GM23338 (cell line): ENCODE measurements at regions not wholly inside any gene's neighbourhood (a gene's known extent, or its start where the extent isn't known, plus 50 kb on each side); places are given as distances from the start of the nearest gene placed in this dataset.

ENCODE experiments used
- ATAC-seq: fragments of 200-7000 bp; cut with Tn5 transposase; 3 replicates; pipeline ENCODE4 v1.9.1; 2020
- DNase-seq: peaks from one replicate; pipeline ENCODE4 v3.0.0-alpha.2; 2015; ENCODE audit warnings: low spot score
- H2AFZ ChIP-seq: fragments of 200-600 bp; sonication (generic); 2 replicates; pipeline ENCODE4 v1.8.0; 2016; ENCODE audit warnings: antibody characterized with exemption, mild to moderate bottlenecking, moderate library complexity
- H3F3A ChIP-seq: fragments of 200-600 bp; sonication (generic); replicated peaks from 2 replicates; pipeline ENCODE4 v1.8.0; 2017; ENCODE audit warnings: antibody characterized with exemption, mixed run types, low read depth
- H3K27ac ChIP-seq: fragments of 200-600 bp; sonication (generic); 2 replicates; pipeline ENCODE4 v1.6.1; 2016; ENCODE audit warnings: low read depth
- H3K27me3 ChIP-seq: fragments of 200-600 bp; sonication (generic); 2 replicates; pipeline ENCODE4 v1.8.0; 2016; ENCODE audit warnings: mild to moderate bottlenecking, mixed run types, moderate library complexity; ENCODE audit not compliant: insufficient read depth
- H3K36me3 ChIP-seq: fragments of 200-600 bp; sonication (generic); 2 replicates; pipeline ENCODE4 v1.8.0; 2016; ENCODE audit warnings: mild to moderate bottlenecking; ENCODE audit not compliant: insufficient read depth
- H3K4me1 ChIP-seq: fragments of 200-600 bp; sonication (generic); 2 replicates; pipeline ENCODE4 v1.8.0; 2016; ENCODE audit warnings: mild to moderate bottlenecking, moderate library complexity; ENCODE audit not compliant: insufficient read depth
- H3K4me2 ChIP-seq: fragments of 200-600 bp; sonication (generic); 2 replicates; pipeline ENCODE4 v1.7.1; 2017; ENCODE audit warnings: mixed run types
- H3K4me3 ChIP-seq: fragments of 200-600 bp; sonication (generic); 2 replicates; pipeline ENCODE4 v1.6.1; 2016; ENCODE audit warnings: mixed run types
- H3K79me2 ChIP-seq: fragments of 200-600 bp; sonication (generic); replicated peaks from 2 replicates; pipeline ENCODE4 v1.8.0; 2017; ENCODE audit warnings: mild to moderate bottlenecking; ENCODE audit not compliant: insufficient read depth
- H3K9me2 ChIP-seq: fragments of 200-600 bp; sonication (generic); 2 replicates; pipeline ENCODE4 v1.8.0; 2017; ENCODE audit not compliant: insufficient read depth
- H4K20me1 ChIP-seq: fragments of 200-600 bp; sonication (generic); replicated peaks from 2 replicates; pipeline ENCODE4 v1.8.0; 2017; ENCODE audit warnings: mild to moderate bottlenecking; ENCODE audit not compliant: insufficient read depth
- H3K27ac Mint-ChIP-seq: 2 replicates; pipeline ENCODE4 v1.8.0; 2020; ENCODE audit warnings: inconsistent platforms, mild to moderate bottlenecking, moderate library complexity, mixed read lengths
- H3K27me3 Mint-ChIP-seq: 3 replicates; pipeline ENCODE4 v1.8.0; 2022; ENCODE audit warnings: low read depth, mild to moderate bottlenecking, moderate library complexity, mixed read lengths, inconsistent platforms; ENCODE audit not compliant: insufficient read depth, poor library complexity
- H3K36me3 Mint-ChIP-seq: 3 replicates; pipeline ENCODE4 v1.8.0; 2021; ENCODE audit warnings: low read depth, mild to moderate bottlenecking, inconsistent platforms, moderate library complexity, mixed read lengths
- H3K4me1 Mint-ChIP-seq: 3 replicates; pipeline ENCODE4 v1.8.0; 2020; ENCODE audit warnings: mild to moderate bottlenecking, inconsistent platforms, mixed read lengths
- H3K4me3 Mint-ChIP-seq: 3 replicates; pipeline ENCODE4 v1.8.0; 2021; ENCODE audit warnings: moderate library complexity, mild to moderate bottlenecking, inconsistent platforms, mixed read lengths
- H3K9me3 Mint-ChIP-seq: 3 replicates; pipeline ENCODE4 v1.8.0; 2020; ENCODE audit warnings: moderate library complexity, mild to moderate bottlenecking, inconsistent platforms, mixed read lengths
- CREB1 ChIP-seq: fragments of 250-450 bp; sonication (Bioruptor Pico); IDR thresholded peaks from 2 replicates; pipeline ENCODE4 v1.5.0; 2020; ENCODE audit warnings: low read depth, mild to moderate bottlenecking, moderate library complexity
- EZH2 ChIP-seq: fragments of 200-600 bp; sonication (generic); IDR thresholded peaks from one replicate; pipeline ENCODE4 v1.8.0; 2017; ENCODE audit warnings: antibody characterized with exemption, mild to moderate bottlenecking, low read depth; ENCODE audit not compliant: unreplicated experiment
- EZH2phosphoT487 ChIP-seq: fragments of 200-600 bp; sonication (generic); IDR thresholded peaks from one replicate; pipeline ENCODE4 v1.8.1; 2018; ENCODE audit warnings: antibody characterized with exemption; ENCODE audit not compliant: unreplicated experiment
- JUNB ChIP-seq: IDR thresholded peaks from one replicate; pipeline ENCODE4 v1.6.1; 2016; ENCODE audit warnings: antibody characterized with exemption; ENCODE audit not compliant: unreplicated experiment
- NANOG ChIP-seq: IDR thresholded peaks from 2 replicates; pipeline ENCODE4 v1.6.1; 2016; ENCODE audit warnings: antibody characterized with exemption, borderline replicate concordance
- POLR2AphosphoS5 ChIP-seq: IDR thresholded peaks from 2 replicates; pipeline ENCODE4 v1.6.1; 2016; ENCODE audit warnings: antibody characterized with exemption, low read depth
- STAT1 ChIP-seq: IDR thresholded peaks from one replicate; pipeline ENCODE4 v1.6.1; 2016; ENCODE audit warnings: antibody characterized with exemption; ENCODE audit not compliant: unreplicated experiment
- ZNF114 ChIP-seq: fragments of 250-450 bp; sonication (Bioruptor Pico); IDR thresholded peaks from 2 replicates; pipeline ENCODE4 v1.5.0; 2020; ENCODE audit warnings: mild to moderate bottlenecking, moderate library complexity
- ZNF331 ChIP-seq: fragments of 250-450 bp; sonication (Bioruptor Pico); IDR thresholded peaks from 2 replicates; pipeline ENCODE4 v1.5.0; 2020; ENCODE audit warnings: low read depth, mild to moderate bottlenecking, moderate library complexity
- TF ChIP-seq, protein P1 (sequence below): fragments of 250-450 bp; sonication (Bioruptor Pico); IDR thresholded peaks from 2 replicates; pipeline ENCODE4 v1.5.0; 2020; ENCODE audit warnings: mild to moderate bottlenecking, moderate library complexity
- TF ChIP-seq, protein P2 (sequence below): IDR thresholded peaks from 2 replicates; pipeline ENCODE4 v1.6.1; 2016; ENCODE audit warnings: antibody characterized with exemption
- TF ChIP-seq, protein P3 (sequence below): IDR thresholded peaks from one replicate; pipeline ENCODE4 v1.6.1; 2018; ENCODE audit warnings: antibody characterized with exemption; ENCODE audit not compliant: unreplicated experiment
- TF ChIP-seq, protein P4 (sequence below), 2 experiments: fragments of 200-600 bp in 1 of 2; sonication (generic) in 1 of 2; conservative IDR thresholded peaks; 2 replicates each; pipeline versions ENCODE4 v1.5.1 to v1.6.1; 2016 to 2017; ENCODE audit warnings: antibody characterized with exemption in 2 of 2, low read depth in 2 of 2, mild to moderate bottlenecking in 2 of 2, moderate library complexity in 1 of 2

DNA sequence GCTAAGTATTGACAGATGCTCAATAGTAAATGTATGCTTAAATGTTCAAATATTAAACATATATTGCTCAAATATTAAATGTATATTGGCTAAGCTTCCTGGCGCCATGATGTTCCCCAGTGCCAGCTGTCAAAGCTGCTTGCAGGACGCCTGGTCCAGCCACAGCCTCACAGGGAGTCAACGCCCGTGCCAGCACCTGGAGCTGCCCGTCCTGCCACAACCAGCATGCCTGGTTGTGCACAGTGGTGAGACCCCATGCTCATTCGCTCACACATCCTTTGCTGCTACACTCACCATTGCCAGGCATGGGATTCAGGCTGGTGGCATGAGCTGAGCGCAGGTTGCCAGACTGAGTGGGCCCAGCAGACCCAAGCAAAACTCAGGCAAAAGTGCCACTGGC lies 926.9 kb upstream of the EDIL3 start:
- Histone ChIP-seq H3K27me3 (no peaks in the 10 kb centered on the region), H3K4me1 (no peaks in the 10 kb centered on the region), H3K4me3 (no peak overlapping the region), H3F3A (no peaks in the 10 kb centered on the region), H3K36me3 (no peaks in the 10 kb centered on the region), H3K9me2 (no peaks in the 10 kb centered on the region), H3K27ac (no peak overlapping the region), H3K79me2 (no peaks in the 10 kb centered on the region), H2AFZ (no peak overlapping the region), H4K20me1 (no peaks in the 10 kb centered on the region), H3K4me2 (no peak overlapping the region)
- no peaks in the 10 kb centered on the region for H3K9me3 Mint-ChIP-seq
- no peaks in the 10 kb centered on the region for H3K4me1 Mint-ChIP-seq
- H3K27ac Mint-ChIP-seq: no peak overlapping the region
- TF ChIP-seq ZNF114 (CRISPR knock-in tag): no peak
- TF ChIP-seq, protein P1, sequence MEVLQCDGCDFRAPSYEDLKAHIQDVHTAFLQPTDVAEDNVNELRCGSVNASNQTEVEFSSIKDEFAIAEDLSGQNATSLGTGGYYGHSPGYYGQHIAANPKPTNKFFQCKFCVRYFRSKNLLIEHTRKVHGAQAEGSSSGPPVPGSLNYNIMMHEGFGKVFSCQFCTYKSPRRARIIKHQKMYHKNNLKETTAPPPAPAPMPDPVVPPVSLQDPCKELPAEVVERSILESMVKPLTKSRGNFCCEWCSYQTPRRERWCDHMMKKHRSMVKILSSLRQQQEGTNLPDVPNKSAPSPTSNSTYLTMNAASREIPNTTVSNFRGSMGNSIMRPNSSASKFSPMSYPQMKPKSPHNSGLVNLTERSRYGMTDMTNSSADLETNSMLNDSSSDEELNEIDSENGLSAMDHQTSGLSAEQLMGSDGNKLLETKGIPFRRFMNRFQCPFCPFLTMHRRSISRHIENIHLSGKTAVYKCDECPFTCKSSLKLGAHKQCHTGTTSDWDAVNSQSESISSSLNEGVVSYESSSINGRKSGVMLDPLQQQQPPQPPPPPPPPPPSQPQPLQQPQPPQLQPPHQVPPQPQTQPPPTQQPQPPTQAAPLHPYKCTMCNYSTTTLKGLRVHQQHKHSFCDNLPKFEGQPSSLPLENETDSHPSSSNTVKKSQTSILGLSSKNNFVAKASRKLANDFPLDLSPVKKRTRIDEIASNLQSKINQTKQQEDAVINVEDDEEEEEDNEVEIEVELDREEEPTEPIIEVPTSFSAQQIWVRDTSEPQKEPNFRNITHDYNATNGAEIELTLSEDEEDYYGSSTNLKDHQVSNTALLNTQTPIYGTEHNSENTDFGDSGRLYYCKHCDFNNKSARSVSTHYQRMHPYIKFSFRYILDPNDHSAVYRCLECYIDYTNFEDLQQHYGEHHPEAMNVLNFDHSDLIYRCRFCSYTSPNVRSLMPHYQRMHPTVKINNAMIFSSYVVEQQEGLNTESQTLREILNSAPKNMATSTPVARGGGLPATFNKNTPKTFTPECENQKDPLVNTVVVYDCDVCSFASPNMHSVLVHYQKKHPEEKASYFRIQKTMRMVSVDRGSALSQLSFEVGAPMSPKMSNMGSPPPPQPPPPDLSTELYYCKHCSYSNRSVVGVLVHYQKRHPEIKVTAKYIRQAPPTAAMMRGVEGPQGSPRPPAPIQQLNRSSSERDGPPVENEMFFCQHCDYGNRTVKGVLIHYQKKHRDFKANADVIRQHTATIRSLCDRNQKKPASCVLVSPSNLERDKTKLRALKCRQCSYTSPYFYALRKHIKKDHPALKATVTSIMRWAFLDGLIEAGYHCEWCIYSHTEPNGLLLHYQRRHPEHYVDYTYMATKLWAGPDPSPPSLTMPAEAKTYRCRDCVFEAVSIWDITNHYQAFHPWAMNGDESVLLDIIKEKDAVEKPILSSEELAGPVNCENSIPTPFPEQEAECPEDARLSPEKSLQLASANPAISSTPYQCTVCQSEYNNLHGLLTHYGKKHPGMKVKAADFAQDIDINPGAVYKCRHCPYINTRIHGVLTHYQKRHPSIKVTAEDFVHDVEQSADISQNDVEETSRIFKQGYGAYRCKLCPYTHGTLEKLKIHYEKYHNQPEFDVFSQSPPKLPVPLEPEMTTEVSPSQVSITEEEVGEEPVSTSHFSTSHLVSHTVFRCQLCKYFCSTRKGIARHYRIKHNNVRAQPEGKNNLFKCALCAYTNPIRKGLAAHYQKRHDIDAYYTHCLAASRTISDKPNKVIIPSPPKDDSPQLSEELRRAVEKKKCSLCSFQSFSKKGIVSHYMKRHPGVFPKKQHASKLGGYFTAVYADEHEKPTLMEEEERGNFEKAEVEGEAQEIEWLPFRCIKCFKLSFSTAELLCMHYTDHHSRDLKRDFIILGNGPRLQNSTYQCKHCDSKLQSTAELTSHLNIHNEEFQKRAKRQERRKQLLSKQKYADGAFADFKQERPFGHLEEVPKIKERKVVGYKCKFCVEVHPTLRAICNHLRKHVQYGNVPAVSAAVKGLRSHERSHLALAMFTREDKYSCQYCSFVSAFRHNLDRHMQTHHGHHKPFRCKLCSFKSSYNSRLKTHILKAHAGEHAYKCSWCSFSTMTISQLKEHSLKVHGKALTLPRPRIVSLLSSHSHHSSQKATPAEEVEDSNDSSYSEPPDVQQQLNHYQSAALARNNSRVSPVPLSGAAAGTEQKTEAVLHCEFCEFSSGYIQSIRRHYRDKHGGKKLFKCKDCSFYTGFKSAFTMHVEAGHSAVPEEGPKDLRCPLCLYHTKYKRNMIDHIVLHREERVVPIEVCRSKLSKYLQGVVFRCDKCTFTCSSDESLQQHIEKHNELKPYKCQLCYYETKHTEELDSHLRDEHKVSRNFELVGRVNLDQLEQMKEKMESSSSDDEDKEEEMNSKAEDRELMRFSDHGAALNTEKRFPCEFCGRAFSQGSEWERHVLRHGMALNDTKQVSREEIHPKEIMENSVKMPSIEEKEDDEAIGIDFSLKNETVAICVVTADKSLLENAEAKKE: no peak
- no peak for TF ChIP-seq CREB1 (CRISPR knock-in tag)
- no peak for TF ChIP-seq EZH2
- no peak for TF ChIP-seq JUNB
- no peak for TF ChIP-seq ZNF331
- TF ChIP-seq, protein P2, sequence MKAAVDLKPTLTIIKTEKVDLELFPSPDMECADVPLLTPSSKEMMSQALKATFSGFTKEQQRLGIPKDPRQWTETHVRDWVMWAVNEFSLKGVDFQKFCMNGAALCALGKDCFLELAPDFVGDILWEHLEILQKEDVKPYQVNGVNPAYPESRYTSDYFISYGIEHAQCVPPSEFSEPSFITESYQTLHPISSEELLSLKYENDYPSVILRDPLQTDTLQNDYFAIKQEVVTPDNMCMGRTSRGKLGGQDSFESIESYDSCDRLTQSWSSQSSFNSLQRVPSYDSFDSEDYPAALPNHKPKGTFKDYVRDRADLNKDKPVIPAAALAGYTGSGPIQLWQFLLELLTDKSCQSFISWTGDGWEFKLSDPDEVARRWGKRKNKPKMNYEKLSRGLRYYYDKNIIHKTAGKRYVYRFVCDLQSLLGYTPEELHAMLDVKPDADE: no peak
- no peak for TF ChIP-seq POLR2AphosphoS5
- TF ChIP-seq NANOG: no peak
- TF ChIP-seq, protein P3, sequence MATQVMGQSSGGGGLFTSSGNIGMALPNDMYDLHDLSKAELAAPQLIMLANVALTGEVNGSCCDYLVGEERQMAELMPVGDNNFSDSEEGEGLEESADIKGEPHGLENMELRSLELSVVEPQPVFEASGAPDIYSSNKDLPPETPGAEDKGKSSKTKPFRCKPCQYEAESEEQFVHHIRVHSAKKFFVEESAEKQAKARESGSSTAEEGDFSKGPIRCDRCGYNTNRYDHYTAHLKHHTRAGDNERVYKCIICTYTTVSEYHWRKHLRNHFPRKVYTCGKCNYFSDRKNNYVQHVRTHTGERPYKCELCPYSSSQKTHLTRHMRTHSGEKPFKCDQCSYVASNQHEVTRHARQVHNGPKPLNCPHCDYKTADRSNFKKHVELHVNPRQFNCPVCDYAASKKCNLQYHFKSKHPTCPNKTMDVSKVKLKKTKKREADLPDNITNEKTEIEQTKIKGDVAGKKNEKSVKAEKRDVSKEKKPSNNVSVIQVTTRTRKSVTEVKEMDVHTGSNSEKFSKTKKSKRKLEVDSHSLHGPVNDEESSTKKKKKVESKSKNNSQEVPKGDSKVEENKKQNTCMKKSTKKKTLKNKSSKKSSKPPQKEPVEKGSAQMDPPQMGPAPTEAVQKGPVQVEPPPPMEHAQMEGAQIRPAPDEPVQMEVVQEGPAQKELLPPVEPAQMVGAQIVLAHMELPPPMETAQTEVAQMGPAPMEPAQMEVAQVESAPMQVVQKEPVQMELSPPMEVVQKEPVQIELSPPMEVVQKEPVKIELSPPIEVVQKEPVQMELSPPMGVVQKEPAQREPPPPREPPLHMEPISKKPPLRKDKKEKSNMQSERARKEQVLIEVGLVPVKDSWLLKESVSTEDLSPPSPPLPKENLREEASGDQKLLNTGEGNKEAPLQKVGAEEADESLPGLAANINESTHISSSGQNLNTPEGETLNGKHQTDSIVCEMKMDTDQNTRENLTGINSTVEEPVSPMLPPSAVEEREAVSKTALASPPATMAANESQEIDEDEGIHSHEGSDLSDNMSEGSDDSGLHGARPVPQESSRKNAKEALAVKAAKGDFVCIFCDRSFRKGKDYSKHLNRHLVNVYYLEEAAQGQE: no peak
- no peak for TF ChIP-seq STAT1
- TF ChIP-seq, protein P4, sequence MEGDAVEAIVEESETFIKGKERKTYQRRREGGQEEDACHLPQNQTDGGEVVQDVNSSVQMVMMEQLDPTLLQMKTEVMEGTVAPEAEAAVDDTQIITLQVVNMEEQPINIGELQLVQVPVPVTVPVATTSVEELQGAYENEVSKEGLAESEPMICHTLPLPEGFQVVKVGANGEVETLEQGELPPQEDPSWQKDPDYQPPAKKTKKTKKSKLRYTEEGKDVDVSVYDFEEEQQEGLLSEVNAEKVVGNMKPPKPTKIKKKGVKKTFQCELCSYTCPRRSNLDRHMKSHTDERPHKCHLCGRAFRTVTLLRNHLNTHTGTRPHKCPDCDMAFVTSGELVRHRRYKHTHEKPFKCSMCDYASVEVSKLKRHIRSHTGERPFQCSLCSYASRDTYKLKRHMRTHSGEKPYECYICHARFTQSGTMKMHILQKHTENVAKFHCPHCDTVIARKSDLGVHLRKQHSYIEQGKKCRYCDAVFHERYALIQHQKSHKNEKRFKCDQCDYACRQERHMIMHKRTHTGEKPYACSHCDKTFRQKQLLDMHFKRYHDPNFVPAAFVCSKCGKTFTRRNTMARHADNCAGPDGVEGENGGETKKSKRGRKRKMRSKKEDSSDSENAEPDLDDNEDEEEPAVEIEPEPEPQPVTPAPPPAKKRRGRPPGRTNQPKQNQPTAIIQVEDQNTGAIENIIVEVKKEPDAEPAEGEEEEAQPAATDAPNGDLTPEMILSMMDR (conservative IDR thresholded peaks at IDR 0.05; ENCODE audit: low read depth in 2 of 2): no peak
- TF ChIP-seq EZH2phosphoT487: no peak
- no peak for DNase-seq
- H3K4me3 Mint-ChIP-seq: no peak overlapping the region
- no peak for ATAC-seq
- no peaks in the 10 kb centered on the region for H3K36me3 Mint-ChIP-seq
- H3K27me3 Mint-ChIP-seq: no peaks in the 10 kb centered on the region
